Heart left ventricle (tissue), 16 donors: ENCODE measurements at regions not wholly inside any gene's neighbourhood (a gene's known extent, or its start where the extent isn't known, plus 50 kb on each side); places are given as distances from the start of the nearest gene placed in this dataset.
A peak's percentile ranks its signal among the peaks of the same experiment; 100 is the strongest.

Source experiments
- ATAC-seq, 4 donors: fragments of 200-7000 bp; cut with Tn5 transposase; one replicate each; pipeline ENCODE4 v1.9.1; 2020 to 2022; ENCODE audit warnings: moderate library complexity in 4 of 4, mild to moderate bottlenecking in 3 of 4, moderate number of reproducible peaks in 1 of 4
- DNase-seq, 5 donors: peaks; one replicate each; pipeline ENCODE4 v3.0.0-alpha.2; 2020
- H3K27ac ChIP-seq, 12 donors: fragments of 200-600 bp; sonication (generic) in 4 of 12; one replicate each; pipeline versions ENCODE4 v1.5.0 to v1.8.0; 2016 to 2022; ENCODE audit warnings: mild to moderate bottlenecking in 2 of 12
- H3K27me3 ChIP-seq, 9 donors: fragments of 200-600 bp; sonication (generic) in 2 of 9; one replicate each; pipeline versions ENCODE4 v1.5.1 to v1.8.0; 2016 to 2022; ENCODE audit warnings: mild to moderate bottlenecking in 3 of 9
- H3K36me3 ChIP-seq, 9 donors: fragments of 200-600 bp; sonication (generic) in 2 of 9; one replicate each; pipeline versions ENCODE4 v1.5.0 to v1.8.0; 2018 to 2022; ENCODE audit warnings: mild to moderate bottlenecking in 2 of 9
- H3K4me1 ChIP-seq, 12 donors: fragments of 200-600 bp; sonication (generic) in 4 of 12; one replicate each; pipeline versions ENCODE4 v1.5.0 to v1.8.0; 2016 to 2022; ENCODE audit warnings: mild to moderate bottlenecking in 3 of 12
- H3K4me3 ChIP-seq, 12 donors: fragments of 200-600 bp; sonication (generic) in 4 of 12; one replicate each; pipeline versions ENCODE4 v1.5.0 to v1.8.0; 2017 to 2022; ENCODE audit warnings: mild to moderate bottlenecking in 9 of 12, moderate library complexity in 4 of 12
- H3K9me3 ChIP-seq, 12 donors: fragments of 200-600 bp; sonication (generic) in 4 of 12; one replicate each; pipeline versions ENCODE4 v1.5.0 to v1.8.0; 2016 to 2022; ENCODE audit warnings: mild to moderate bottlenecking in 1 of 12
- CTCF ChIP-seq, 12 donors: fragments of 200-600 bp; sonication (generic) in 4 of 12; IDR thresholded peaks; one replicate each; pipeline versions ENCODE4 v1.5.0 to v1.8.0; 2018 to 2022; ENCODE audit warnings: antibody characterized with exemption in 12 of 12, mild to moderate bottlenecking in 5 of 12
- POLR2A ChIP-seq, 2 donors: fragments of 450-650 bp; IDR thresholded peaks; one replicate each; pipeline ENCODE4 v1.6.1; 2017; ENCODE audit warnings: antibody characterized with exemption in 2 of 2, mild to moderate bottlenecking in 2 of 2, moderate library complexity in 2 of 2
- WGBS, 4 donors: extraction: QIAGEN DNeasy Blood & Tissue Kit in 2 of 4; methylation state at CpG; one replicate each; pipeline versions ENCODE4 v1.1.5 to v1.1.7; 2013 to 2018; 5-methylcytosine and 5-hydroxymethylcytosine counted together
- intact Hi-C, 10 donors: fragments of 100-400 bp; cut with DNase I; formaldehyde crosslinking; loops; one replicate each; pipeline versions ENCODE4 v1.11.1 to v1.14.2; 2022
- donor health status: ischemic (EF 13 %, LVEDD 7.1; RV severe dilation, severe dysfunction).
- donor health status: healthy with polysubstance abuse.
- donor health status: DM: no; HTN: yes; CAD: no.
- donor health status: DM: no; HTN: no; CAD: no.
- donor health status: ischemic (EF 25% LVEDD 6.9; RV normal size, moderate dysfunction).
- donor health status: ischemic (EF 25% LVEDD 5.7; RV mildly dilated, moderate dysfunction).
- donor health status: healthy.
- donor health status: DM: yes; HTN: yes; CAD: no.
- donor health status: ischemic (EF 35%, LVEDD 5.7; RV mildly dilated, moderate dysfunction).
- donor health status: nonischemic (EF 11% LVEDD 7.7; RV severe dilation, severe dysfunction).
- donor health status: DM: yes; HTN: yes; CAD: no.
- donor health status: PGD.
- donor health status: ischemic (EF 29% LVEDD 5.4; RV normal size, mild dysfunction).
- donor health status: nonischemic (EF 23%, LVEDD 6.1; RV moderate dilation, normal function).

GRCh38 chr5:98514215-98514614, 259.2 kb upstream of the RGMB start:
- H3K27me3 ChIP-seq = no peaks in the 10 kb centered on the region
- H3K4me1 ChIP-seq = no peaks in the 10 kb centered on the region
- H3K9me3 ChIP-seq = no peaks in the 10 kb centered on the region
- ATAC-seq (peak in 1 of 4 donors; percentile 55), DNase-seq (no peak)
- H3K36me3 ChIP-seq = no peaks in the 10 kb centered on the region
- 60 to 72% (median 67%) methylated on average over 3 of the region's 3 CpGs for WGBS, 4 donors
- no peak overlapping the region for H3K4me3 ChIP-seq
- TF ChIP-seq CTCF (IDR thresholded peaks at IDR 0.05) (no peak), POLR2A (IDR thresholded peaks at IDR 0.05) (no peak)
- H3K27ac ChIP-seq = no peak overlapping the region
- intact Hi-C loops = no loop called here

GRCh38 chr5:98516701-98517100, 256.8 kb upstream of the RGMB start:
- TF ChIP-seq POLR2A (IDR thresholded peaks at IDR 0.05) (no peak), CTCF (IDR thresholded peaks at IDR 0.05) (no peak)
- Histone ChIP-seq H3K4me3 (no peak overlapping the region), H3K27ac (no peak overlapping the region), H3K4me1 (no peaks in the 10 kb centered on the region), H3K9me3 (no peaks in the 10 kb centered on the region), H3K36me3 (no peaks in the 10 kb centered on the region), H3K27me3 (no peaks in the 10 kb centered on the region)
- DNase-seq = no peak
- no peak for ATAC-seq
- intact Hi-C loops = no loop called here
- WGBS, 4 donors = 58 to 75% (median 68%) methylated on average over 4 of the region's 4 CpGs

GRCh38 chr5:98517560-98518366, 255.7 kb upstream of the RGMB start:
- Histone ChIP-seq H3K9me3 (no peaks in the 10 kb centered on the region), H3K4me3 (no peak overlapping the region), H3K4me1 (no peaks in the 10 kb centered on the region), H3K27ac (no peak overlapping the region), H3K36me3 (no peaks in the 10 kb centered on the region), H3K27me3 (no peaks in the 10 kb centered on the region)
- ATAC-seq (no peak), DNase-seq (no peak)
- WGBS, 4 donors = 50 to 59% (median 54%) methylated on average over 4 of the region's 4 CpGs
- intact Hi-C loops = no loop called here
- TF ChIP-seq POLR2A (IDR thresholded peaks at IDR 0.05) (no peak), CTCF (IDR thresholded peaks at IDR 0.05) (no peak)

- WGBS, 4 donors = 4 to 18% (median 9%) methylated on average over 1 of the region's 1 CpG
- TF ChIP-seq POLR2A (IDR thresholded peaks at IDR 0.05) (no peak), CTCF (IDR thresholded peaks at IDR 0.05) (no peak)
- no peak for ATAC-seq
- no peak for DNase-seq
- H3K27me3 ChIP-seq = no peaks in the 10 kb centered on the region
- intact Hi-C loops = no loop called here
- H3K36me3 ChIP-seq = no peaks in the 10 kb centered on the region
- no peaks in the 10 kb centered on the region for H3K4me1 ChIP-seq
- no peaks in the 10 kb centered on the region for H3K9me3 ChIP-seq
- H3K4me3 ChIP-seq = no peak overlapping the region
- H3K27ac ChIP-seq = no peak overlapping the region
These were observed 254.7 kb upstream of the RGMB start for GRCh38 chr5:98518754-98519153.
